AG09309 (cell line): ENCODE measurements at regions not wholly inside any gene's neighbourhood (a gene's known extent, or its start where the extent isn't known, plus 50 kb on each side); places are given as distances from the start of the nearest gene placed in this dataset.

Experiments
- DNase-seq: peaks from one replicate; pipeline ENCODE4 v3.0.0-alpha.2; 2010; ENCODE audit warnings: low read depth
- H3K4me3 ChIP-seq: 2 replicates; pipeline ENCODE4 v1.5.1; 2011; ENCODE audit warnings: mild to moderate bottlenecking, low read depth, low read length, moderate library complexity; ENCODE audit not compliant: control insufficient read depth
- CTCF ChIP-seq: IDR thresholded peaks from 2 replicates; pipeline ENCODE4 v1.5.1; 2011; ENCODE audit warnings: mild to moderate bottlenecking, low read depth, low read length, inconsistent platforms; ENCODE audit not compliant: insufficient read depth, control insufficient read depth; ENCODE audit errors: missing control alignments

- TF ChIP-seq CTCF: no peak
- DNase-seq: no peak
- H3K4me3 ChIP-seq: no peak overlapping the region
Measured at GRCh38 chr21:38177919-38178652, 78.7 kb upstream of the KCNJ15 start.

- no peak for TF ChIP-seq CTCF
- no peak overlapping the region for H3K4me3 ChIP-seq
- no peak for DNase-seq
Measured at GRCh38 chr21:38178653-38179470, 77.9 kb upstream of the KCNJ15 start.

- TF ChIP-seq CTCF: no peak
- H3K4me3 ChIP-seq: no peak overlapping the region
- no peak for DNase-seq
Measured at GRCh38 chr21:38179511-38179910, 77.3 kb upstream of the KCNJ15 start.

GRCh38 chr21:38181096-38181495, 75.7 kb upstream of the KCNJ15 start:
- DNase-seq: no peak
- H3K4me3 ChIP-seq: no peak overlapping the region
- TF ChIP-seq CTCF: no peak

DNA sequence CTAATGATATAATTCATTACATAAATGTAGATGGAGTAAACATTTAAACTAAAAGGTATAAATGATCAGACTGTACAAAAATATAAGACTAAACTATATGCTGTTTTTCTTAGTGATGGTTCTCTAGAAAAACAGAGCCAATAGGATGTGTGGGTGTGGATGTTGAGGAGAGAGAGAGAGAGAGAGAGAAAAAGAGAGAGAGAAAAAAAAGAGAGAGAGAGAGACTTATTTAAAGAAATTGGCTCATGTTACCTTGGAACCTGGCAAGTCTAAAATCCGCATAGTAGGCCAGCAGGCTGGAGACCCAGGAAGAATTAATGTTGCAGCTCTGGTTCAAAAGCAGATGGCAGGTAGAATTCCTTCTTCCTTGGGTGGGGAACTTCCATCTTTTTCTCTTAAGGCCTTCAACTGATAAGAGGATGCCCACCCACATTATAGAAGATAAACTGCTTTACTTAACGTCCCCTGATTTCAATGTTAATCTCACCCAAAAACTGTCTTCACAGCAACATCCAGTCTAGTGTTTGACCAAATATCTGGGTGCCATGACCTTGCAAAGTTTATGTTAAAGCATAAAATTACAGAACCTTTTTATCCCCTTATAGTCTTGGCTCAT, 74.3 kb upstream of the KCNJ15 start:
- H3K4me3 ChIP-seq: no peak overlapping the region
- no peak for TF ChIP-seq CTCF
- DNase-seq: no peak

- TF ChIP-seq CTCF: no peak
- DNase-seq: no peak
- no peak overlapping the region for H3K4me3 ChIP-seq
Measured at GRCh38 chr21:38183961-38184360, 72.8 kb upstream of the KCNJ15 start.
